Glutamatergic neuron (in vitro differentiated cells): ENCODE measurements at regions not wholly inside any gene's neighbourhood (a gene's known extent, or its start where the extent isn't known, plus 50 kb on each side); places are given as distances from the start of the nearest gene placed in this dataset.

Source experiments
- DNase-seq: peaks from one replicate; pipeline ENCODE4 v3.0.0; 2022
- H3K27ac Mint-ChIP-seq: one replicate; pipeline ENCODE4 v1.8.0; 2020; ENCODE audit warnings: mild to moderate bottlenecking, mixed read lengths, inconsistent platforms; ENCODE audit not compliant: unreplicated experiment
- H3K27me3 Mint-ChIP-seq: one replicate; pipeline ENCODE4 v1.8.0; 2020; ENCODE audit warnings: mild to moderate bottlenecking, moderate library complexity, mixed read lengths, inconsistent platforms; ENCODE audit not compliant: unreplicated experiment
- H3K36me3 Mint-ChIP-seq: one replicate; pipeline ENCODE4 v1.8.0; 2020; ENCODE audit warnings: mild to moderate bottlenecking, mixed read lengths, inconsistent platforms; ENCODE audit not compliant: unreplicated experiment
- H3K4me1 Mint-ChIP-seq: one replicate; pipeline ENCODE4 v1.8.0; 2020; ENCODE audit warnings: mild to moderate bottlenecking, low read depth, mixed read lengths, inconsistent platforms; ENCODE audit not compliant: unreplicated experiment
- H3K4me3 Mint-ChIP-seq: one replicate; pipeline ENCODE4 v1.8.0; 2020; ENCODE audit warnings: mild to moderate bottlenecking, mixed read lengths, inconsistent platforms; ENCODE audit not compliant: unreplicated experiment
- H3K9me3 Mint-ChIP-seq: one replicate; pipeline ENCODE4 v1.8.0; 2020; ENCODE audit warnings: mild to moderate bottlenecking, moderate library complexity, mixed read lengths, inconsistent platforms; ENCODE audit not compliant: unreplicated experiment
- TF ChIP-seq, protein P1 (sequence below): fragments of 200-600 bp; sonication (generic); IDR thresholded peaks from one replicate; pipeline ENCODE4 v1.5.0; 2021; ENCODE audit not compliant: partially characterized antibody, unreplicated experiment

DNA sequence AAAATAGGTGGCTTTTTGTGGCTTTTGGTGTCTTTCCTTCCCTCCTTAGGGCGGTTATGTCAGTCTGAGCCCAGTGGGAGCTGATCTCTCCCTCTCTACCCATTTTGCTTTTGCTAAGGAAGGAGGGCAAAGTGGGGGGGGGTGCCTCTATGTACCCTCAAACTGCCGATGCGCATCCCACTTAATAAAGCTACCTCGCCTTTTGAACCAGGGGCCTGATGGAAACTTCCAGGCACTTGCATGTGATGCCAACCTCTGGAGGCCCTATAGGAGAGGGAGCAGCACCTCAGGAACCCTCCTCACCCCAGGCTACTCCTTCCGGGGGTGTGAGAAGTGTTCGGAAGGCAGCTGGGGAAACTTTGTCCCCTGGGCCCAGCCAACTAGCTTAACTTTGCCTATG is 97.0 kb upstream of the HSD17B12 start:
- H3K4me3 Mint-ChIP-seq = no peak overlapping the region

DNA sequence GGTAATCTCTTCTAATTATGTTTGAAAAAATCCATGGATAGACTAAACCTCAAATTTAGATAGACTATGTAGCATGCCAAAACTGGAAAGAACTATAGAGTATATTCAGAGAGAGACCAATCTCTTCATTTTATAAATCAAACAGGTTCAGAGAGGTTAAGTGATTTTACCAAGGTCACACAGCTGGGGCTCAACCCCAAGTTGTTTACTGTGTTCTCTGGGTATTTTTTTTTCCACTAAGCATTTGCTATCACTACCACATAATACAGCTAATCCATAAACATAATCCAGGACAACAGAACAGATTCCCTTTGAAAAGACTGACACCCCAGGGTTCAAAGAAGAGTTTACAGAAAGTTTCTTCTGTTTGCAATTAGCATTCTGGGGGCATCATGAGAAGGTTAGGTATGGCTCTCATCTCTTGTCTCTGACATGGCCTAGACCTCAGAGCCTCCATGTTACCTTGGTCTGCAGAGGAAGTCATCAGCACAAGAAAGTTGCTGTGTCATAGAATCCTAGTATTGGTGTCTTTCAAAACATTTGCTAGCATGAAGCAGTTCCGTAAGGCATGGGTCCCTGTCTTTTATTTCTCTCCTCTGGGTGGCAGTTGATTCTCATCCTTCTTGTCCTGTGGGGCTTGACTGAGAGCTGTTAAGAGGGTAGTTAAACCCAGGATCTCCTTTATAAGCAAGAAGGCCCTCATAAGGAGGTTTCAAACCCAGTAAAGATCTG is 94.5 kb upstream of the HSD17B12 start:
- Mint-ChIP-seq H3K9me3 (no peaks in the 10 kb centered on the region), H3K36me3 (no peaks in the 10 kb centered on the region), H3K4me1 (peaks cover 3% of the 10 kb centered on the region), H3K27ac (no peak overlapping the region), H3K4me3 (no peak overlapping the region), H3K27me3 (peaks cover 10% of the 10 kb centered on the region)
- TF ChIP-seq, protein P1, sequence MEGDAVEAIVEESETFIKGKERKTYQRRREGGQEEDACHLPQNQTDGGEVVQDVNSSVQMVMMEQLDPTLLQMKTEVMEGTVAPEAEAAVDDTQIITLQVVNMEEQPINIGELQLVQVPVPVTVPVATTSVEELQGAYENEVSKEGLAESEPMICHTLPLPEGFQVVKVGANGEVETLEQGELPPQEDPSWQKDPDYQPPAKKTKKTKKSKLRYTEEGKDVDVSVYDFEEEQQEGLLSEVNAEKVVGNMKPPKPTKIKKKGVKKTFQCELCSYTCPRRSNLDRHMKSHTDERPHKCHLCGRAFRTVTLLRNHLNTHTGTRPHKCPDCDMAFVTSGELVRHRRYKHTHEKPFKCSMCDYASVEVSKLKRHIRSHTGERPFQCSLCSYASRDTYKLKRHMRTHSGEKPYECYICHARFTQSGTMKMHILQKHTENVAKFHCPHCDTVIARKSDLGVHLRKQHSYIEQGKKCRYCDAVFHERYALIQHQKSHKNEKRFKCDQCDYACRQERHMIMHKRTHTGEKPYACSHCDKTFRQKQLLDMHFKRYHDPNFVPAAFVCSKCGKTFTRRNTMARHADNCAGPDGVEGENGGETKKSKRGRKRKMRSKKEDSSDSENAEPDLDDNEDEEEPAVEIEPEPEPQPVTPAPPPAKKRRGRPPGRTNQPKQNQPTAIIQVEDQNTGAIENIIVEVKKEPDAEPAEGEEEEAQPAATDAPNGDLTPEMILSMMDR = no peak
- no peak for DNase-seq

More for the DNA sequence above, 97.0 kb upstream of the HSD17B12 start:
- TF ChIP-seq, protein P1 = no peak
- peaks cover 8% of the 10 kb centered on the region for H3K4me1 Mint-ChIP-seq
- H3K27ac Mint-ChIP-seq = no peak overlapping the region
- H3K9me3 Mint-ChIP-seq = peaks cover 3% of the 10 kb centered on the region
- H3K36me3 Mint-ChIP-seq = no peaks in the 10 kb centered on the region
- DNase-seq = no peak
- peaks cover 19% of the 10 kb centered on the region for H3K27me3 Mint-ChIP-seq

DNA sequence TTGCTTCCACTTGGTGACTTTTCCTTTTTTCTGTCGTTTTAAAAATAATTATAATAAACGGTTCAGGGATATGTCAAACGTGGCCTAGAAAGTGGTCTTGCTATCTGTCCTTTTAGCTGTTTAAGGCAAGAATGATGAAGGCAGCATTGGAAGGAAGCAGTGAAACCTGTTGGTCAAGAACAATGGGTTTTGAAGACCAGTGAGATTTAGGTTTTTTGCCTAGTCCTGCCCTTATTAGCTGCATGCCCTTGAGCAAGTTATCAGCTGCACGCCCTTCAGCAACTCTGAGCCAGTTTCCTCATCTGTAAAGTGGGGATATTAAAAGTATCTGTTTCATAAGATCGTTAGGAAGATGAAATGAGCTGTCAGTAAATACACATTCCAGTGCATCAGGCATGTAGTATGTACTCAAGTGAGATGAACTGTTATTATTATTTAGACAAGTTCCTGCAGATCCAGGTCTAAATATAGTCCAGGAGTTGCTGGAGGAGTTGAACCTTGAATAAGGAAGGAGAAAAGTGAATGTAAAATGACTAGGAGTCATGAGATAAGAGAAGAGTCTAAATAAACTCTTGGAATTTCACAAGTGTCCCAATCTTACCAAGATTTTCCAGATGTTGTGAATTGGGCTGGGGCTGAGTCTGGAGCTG is 90.8 kb upstream of the HSD17B12 start:
- no peaks in the 10 kb centered on the region for H3K27me3 Mint-ChIP-seq
- no peak overlapping the region for H3K4me3 Mint-ChIP-seq
- no peaks in the 10 kb centered on the region for H3K36me3 Mint-ChIP-seq
- no peaks in the 10 kb centered on the region for H3K4me1 Mint-ChIP-seq
- H3K9me3 Mint-ChIP-seq = no peaks in the 10 kb centered on the region
- H3K27ac Mint-ChIP-seq = no peak overlapping the region
- DNase-seq = no peak
- TF ChIP-seq, protein P1 = no peak

DNA sequence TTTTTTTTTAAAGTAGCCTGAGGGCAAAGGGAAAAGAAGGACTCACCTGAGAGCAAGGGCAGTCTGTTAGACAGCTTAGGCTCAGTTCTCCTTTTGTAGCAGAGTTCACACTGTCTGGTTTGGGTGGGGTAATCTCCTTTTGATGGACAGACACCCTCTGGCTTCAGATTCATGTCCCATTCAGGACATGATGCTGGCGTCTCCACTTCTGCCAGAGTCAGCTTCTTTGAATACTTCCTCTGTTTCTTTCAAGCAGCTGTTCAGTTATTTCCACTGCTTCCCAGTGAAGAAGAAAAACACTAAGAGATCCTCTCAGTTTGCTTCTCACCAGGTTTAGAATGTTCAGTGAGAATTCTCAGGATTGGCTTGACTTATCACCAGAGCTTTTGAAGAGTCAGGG is 79.0 kb upstream of the HSD17B12 start:
- TF ChIP-seq, protein P1 = no peak
- Mint-ChIP-seq H3K36me3 (peaks cover 5% of the 10 kb centered on the region), H3K4me1 (no peaks in the 10 kb centered on the region), H3K4me3 (no peak overlapping the region), H3K27ac (no peak overlapping the region), H3K27me3 (no peaks in the 10 kb centered on the region), H3K9me3 (no peaks in the 10 kb centered on the region)
- DNase-seq = no peak

DNA sequence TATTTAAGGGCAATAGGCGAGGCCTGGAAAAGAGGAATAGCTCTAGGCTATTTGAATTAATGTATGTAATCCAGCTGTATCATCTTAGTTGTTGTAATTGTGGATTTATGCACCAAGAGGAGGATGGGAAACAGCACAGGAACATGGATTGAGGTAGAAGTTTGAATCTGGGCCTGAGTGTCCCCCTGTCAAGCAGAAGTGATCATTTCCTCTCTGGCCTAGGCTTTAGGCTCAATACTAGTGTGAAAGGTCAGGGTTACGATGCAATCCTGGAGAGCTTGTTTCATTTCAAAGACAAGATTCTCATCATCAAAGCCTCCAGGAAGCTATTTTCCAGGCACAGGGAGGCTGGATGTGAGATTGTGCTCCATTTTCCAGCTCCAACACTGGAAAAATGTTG is 77.9 kb upstream of the HSD17B12 start:
- no peak overlapping the region for H3K27ac Mint-ChIP-seq
- no peak for DNase-seq

More for the DNA sequence above, 77.9 kb upstream of the HSD17B12 start:
- Mint-ChIP-seq H3K27me3 (no peaks in the 10 kb centered on the region), H3K4me3 (no peak overlapping the region), H3K4me1 (no peaks in the 10 kb centered on the region), H3K36me3 (no peaks in the 10 kb centered on the region), H3K9me3 (no peaks in the 10 kb centered on the region)
- TF ChIP-seq, protein P1 = no peak
